HG02981 (cell line): ENCODE measurements at regions not wholly inside any gene's neighbourhood (a gene's known extent, or its start where the extent isn't known, plus 50 kb on each side); places are given as distances from the start of the nearest gene placed in this dataset.

Experiments used
- ATAC-seq: cut with Tn5 transposase; IDR thresholded peaks from one replicate; pipeline ENCODE4 v1.9.1; 2021; ENCODE audit warnings: mild to moderate bottlenecking, moderate library complexity; ENCODE audit not compliant: unreplicated experiment

- ATAC-seq: no peak
Measured at GRCh38 chr18:25815659-25816058, 274.8 kb downstream of the SS18 start.

DNA sequence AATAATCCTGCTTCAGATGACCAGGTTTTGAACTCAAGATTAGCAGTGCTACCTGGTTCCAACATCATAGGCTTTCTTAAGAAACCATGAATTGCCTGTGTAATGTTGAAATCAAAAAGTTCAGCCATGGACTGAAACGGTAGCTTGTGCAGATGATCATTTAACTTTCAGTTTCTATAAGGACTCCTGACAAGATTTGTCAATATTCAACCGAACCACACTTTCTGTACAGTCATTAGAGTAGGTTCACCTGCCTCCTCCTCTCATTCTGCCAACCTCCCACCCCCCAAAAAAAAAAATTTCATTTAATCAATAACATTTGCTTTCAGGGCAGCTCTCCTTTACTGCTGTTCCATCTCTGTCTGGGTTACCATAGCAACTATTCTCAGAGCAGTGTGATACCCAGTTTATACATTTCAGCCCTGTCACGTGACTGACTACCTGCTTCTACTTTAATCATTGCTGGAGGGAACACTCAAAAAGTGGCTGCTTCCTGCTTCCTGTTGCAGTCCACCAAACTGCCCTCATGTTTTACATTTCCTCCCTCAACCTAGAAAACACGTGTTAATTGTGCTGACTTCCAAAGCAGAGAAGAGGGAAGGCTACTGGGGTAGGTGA, 275.5 kb downstream of the SS18 start:
- ATAC-seq: peak; percentile 93

DNA sequence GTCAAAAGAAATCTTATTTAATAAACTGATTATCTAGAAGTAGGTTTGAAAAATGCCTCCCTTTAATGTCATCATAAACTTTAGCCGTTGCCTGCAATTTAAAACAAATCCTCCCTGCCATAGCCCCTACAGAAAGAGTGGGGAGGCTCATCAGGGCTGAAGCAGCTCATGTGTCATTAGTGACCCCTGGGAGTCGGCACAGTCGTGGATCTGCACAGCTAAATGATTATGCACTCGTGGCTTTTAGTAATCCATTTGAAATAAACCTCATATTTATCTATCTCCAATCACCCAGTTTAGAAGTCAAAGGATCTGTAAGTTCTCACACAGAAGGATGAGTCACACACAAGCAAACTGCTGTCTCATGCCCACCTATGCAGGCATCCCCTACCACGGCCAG, 277.3 kb downstream of the SS18 start:
- ATAC-seq: no peak

- ATAC-seq: no peak
Measured at GRCh38 chr18:25810736-25811135, 279.7 kb downstream of the SS18 start.

DNA sequence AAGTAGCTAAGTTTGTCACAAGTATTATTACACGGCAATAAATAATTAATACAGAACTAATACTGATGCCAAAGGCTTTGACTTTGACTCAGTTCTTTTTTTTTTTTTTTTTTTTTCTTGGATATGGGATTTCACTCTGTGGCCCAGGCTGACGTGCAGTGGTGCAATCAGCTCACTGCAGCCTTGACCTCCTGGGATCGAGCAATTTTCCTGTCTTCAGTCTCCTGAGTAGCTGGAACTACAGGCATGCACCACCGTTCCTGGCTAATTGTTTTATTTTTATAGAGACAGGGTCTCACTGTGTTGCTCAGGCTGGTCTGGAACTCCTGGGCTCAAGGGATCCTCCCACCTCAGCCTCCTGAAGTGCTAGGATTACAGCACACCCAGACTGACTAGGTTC, 284.5 kb downstream of the SS18 start:
- no peak for ATAC-seq

DNA sequence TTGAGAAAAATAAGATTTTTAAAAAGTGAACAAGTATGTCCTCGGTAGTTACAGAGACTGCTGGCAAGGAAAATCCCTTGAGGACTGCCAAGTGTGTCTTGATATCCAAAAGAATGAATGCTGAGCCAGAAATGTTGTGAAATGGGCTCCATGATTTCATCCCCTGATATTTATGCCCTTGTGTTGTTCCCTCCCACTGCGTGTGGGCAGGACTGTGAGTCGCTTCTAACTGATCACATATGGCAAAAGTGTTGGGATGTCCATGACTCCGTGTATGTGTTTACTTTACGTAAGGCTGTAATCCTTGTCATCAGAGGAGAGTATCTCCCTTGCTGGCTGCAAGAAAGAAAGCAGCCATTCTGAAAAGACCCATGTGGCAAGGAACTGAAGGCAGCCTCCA, 285.1 kb downstream of the SS18 start:
- no peak for ATAC-seq

- ATAC-seq: no peak
Measured at GRCh38 chr18:25799231-25799630, 291.2 kb downstream of the SS18 start.

- no peak for ATAC-seq
Measured at GRCh38 chr18:25798046-25798445, 292.4 kb downstream of the SS18 start.

- no peak for ATAC-seq
Measured at GRCh38 chr18:25795213-25795612, 295.2 kb downstream of the SS18 start.

- no peak for ATAC-seq
Measured at GRCh38 chr18:25787276-25787675, 303.1 kb downstream of the SS18 start.

DNA sequence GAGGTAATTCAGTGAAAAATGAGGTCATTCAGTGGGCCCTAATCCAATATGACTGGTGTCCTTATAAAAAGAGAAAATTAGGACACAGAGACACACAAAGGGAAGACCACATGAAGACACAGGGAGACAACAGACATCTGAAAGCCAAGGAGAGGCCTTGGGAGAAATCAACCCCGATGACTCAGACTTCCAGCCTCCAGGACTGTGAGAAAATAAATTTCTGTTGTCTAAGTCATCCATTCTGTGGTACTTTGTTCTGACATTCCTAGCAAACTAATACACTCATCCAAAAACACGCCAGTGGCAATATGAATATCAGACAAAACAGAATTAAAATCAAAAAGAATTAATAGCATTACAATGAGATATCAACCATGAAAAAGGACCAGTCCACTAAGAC, 303.7 kb downstream of the SS18 start:
- no peak for ATAC-seq

GRCh38 chr18:25780105-25780504, 310.3 kb downstream of the SS18 start:
- ATAC-seq: no peak

DNA sequence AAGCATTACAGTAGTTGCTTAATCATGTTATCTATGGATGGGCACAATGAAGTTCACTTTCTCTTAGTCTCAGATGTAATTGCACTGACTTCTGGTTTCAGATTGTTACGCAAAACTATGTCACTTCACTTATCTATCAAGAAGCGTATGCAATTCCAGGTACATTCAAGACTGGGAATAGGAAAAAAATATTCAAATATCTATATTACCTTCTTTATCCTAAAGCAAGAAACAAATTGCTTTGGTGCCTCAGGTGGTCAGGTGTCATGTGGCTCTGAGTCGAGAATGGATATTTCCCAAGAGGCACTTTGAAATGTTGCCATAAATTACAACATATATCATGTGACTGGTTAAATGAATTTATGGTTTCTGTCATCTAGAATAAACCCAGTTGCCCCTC, 318.6 kb downstream of the SS18 start:
- no peak for ATAC-seq

- no peak for ATAC-seq
Measured at GRCh38 chr18:25764777-25765176, 325.6 kb downstream of the SS18 start.

DNA sequence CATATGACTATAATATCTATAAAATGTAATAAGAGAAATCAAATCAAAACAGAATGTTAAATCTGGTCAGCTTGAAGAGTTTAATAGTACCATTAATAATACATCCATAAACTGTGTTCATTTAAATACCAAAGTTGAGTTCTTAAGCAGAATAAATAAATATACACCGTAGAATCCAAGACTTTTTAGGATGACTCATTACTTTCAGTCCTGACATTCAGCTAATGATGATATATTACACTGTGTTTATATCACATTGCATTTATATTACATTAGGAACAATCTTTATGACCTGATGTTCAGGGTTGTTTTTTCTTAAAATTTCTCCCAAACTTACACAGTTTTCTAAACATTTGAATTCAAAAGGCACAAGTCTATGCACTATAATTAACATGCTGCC, 331.3 kb downstream of the SS18 start:
- ATAC-seq: no peak

DNA sequence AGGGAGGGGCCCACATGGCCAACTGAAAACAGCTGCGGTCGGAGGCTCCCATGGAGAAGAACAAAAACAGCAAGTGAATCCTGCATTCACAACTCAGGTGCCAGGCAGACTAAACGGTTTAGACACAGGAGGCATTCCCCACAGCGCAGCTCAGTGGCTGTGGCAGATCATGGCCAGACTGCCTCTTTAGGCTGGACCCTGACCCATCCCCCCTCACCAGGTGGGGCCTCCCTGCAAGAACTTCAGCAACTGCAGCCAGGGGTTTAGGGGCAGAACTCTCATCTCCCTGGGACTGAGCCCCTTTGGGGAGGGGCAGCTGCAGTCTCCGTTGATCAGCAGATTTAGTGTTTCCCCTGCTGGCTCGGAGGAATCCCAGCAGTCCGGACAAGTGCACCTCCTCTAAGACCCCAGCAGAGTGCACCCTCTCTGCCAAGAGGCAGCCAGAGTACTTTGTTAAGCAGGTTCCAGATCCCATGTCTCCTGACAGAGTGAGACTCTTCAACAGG, 346.7 kb downstream of the SS18 start:
- ATAC-seq: no peak

- ATAC-seq: no peak
Measured at GRCh38 chr18:25739376-25739775, 351.0 kb downstream of the SS18 start.

DNA sequence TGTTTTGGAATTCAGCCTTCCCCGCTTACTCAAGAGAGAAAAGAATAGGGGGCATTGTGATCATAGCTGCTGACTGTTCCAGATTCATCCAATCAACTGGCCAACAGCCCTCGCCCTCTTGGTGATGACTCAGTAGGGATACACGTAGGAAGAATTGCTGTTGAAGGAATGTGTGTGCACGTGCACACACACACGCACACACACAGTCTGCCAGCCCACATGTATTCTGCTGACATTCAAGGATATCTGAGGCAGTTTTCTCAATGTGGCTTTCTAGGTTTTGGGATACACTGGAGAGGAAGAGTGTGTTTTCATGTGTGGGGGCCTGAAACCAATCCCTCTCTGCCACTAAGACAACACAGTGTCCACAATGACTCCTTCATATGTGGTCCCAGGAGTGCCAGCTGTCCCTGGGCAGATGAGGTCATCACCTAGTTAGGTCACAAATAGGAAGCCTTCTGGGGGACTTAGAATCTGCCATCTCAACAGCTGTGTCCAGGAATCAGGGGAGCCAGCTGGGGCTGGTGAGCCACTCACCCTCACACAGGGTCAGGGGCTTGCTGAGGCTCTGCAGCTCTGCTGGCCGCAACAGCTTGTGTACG, 352.6 kb downstream of the SS18 start:
- no peak for ATAC-seq

- no peak for ATAC-seq
Measured at GRCh38 chr18:25736516-25736915, 353.9 kb downstream of the SS18 start.

- no peak for ATAC-seq
Measured at GRCh38 chr18:25735459-25735858, 355.0 kb downstream of the SS18 start.

DNA sequence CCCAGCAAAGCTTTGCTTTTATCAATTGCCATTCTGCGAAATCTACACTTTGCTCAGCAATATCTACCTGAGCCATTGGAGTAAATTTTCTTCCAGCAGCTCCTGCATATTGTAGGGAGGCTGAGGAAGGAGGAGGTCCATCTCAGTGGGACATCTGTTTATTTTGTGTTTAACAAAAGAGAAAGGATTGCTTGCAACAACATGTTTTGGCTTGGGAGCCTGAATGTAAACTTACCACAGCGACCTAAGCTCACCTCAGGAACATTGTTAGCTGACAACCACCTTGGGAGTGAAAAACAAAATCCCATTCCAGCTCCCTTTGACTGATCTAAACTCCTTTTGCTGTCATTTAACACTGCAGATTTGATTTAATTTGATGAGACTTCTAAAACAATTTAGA, 356.1 kb downstream of the SS18 start:
- no peak for ATAC-seq

GRCh38 chr18:25732862-25733261, 357.6 kb downstream of the SS18 start:
- ATAC-seq: no peak

GRCh38 chr18:25729072-25729471, 361.3 kb downstream of the SS18 start:
- no peak for ATAC-seq
